IPS-18c (cell line): ENCODE measurements at regions not wholly inside any gene's neighbourhood (a gene's known extent, or its start where the extent isn't known, plus 50 kb on each side); places are given as distances from the start of the nearest gene placed in this dataset.

Experiments used
- H3K4me3 ChIP-seq: 2 replicates; pipeline ENCODE4 v1.7.0; 2013; ENCODE audit warnings: low read depth, mild to moderate bottlenecking, low read length, moderate library complexity; ENCODE audit not compliant: insufficient read depth
- H3K9me3 ChIP-seq: one replicate; pipeline ENCODE4 v1.6.1; 2013; ENCODE audit warnings: mild to moderate bottlenecking, low read length, moderate library complexity; ENCODE audit not compliant: control insufficient read depth, insufficient read depth

- Histone ChIP-seq H3K9me3 (peaks cover 5% of the 10 kb centered on the region), H3K4me3 (no peak overlapping the region)
These were observed 153.5 kb upstream of the IRX2 start for GRCh38 chr5:2904956-2905355.

GRCh38 chr5:2904399-2904798, 152.9 kb upstream of the IRX2 start:
- Histone ChIP-seq H3K9me3 (peaks cover 5% of the 10 kb centered on the region), H3K4me3 (no peak overlapping the region)

- Histone ChIP-seq H3K9me3 (peaks cover 5% of the 10 kb centered on the region), H3K4me3 (no peak overlapping the region)
These were observed 152.2 kb upstream of the IRX2 start for GRCh38 chr5:2903451-2904395.

GRCh38 chr5:2902742-2903297, 151.3 kb upstream of the IRX2 start:
- peaks cover 5% of the 10 kb centered on the region for H3K9me3 ChIP-seq
- no peak overlapping the region for H3K4me3 ChIP-seq

- H3K4me3 ChIP-seq: no peak overlapping the region
- H3K9me3 ChIP-seq: peaks cover 5% of the 10 kb centered on the region
These were observed 150.7 kb upstream of the IRX2 start for GRCh38 chr5:2902186-2902585.

GRCh38 chr5:2901511-2901910, 150.0 kb upstream of the IRX2 start:
- H3K9me3 ChIP-seq: peaks cover 5% of the 10 kb centered on the region
- H3K4me3 ChIP-seq: no peak overlapping the region

GRCh38 chr5:2901096-2901495, 149.6 kb upstream of the IRX2 start:
- Histone ChIP-seq H3K4me3 (no peak overlapping the region), H3K9me3 (peaks cover 5% of the 10 kb centered on the region)

GRCh38 chr5:2900360-2900759, 148.9 kb upstream of the IRX2 start:
- H3K4me3 ChIP-seq: no peak overlapping the region
- H3K9me3 ChIP-seq: peaks cover 5% of the 10 kb centered on the region

- Histone ChIP-seq H3K9me3 (peaks cover 5% of the 10 kb centered on the region), H3K4me3 (no peak overlapping the region)
These were observed 147.8 kb upstream of the IRX2 start for GRCh38 chr5:2899311-2899710.

- Histone ChIP-seq H3K9me3 (peaks cover 5% of the 10 kb centered on the region), H3K4me3 (no peak overlapping the region)
These were observed 147.2 kb upstream of the IRX2 start for GRCh38 chr5:2898661-2899060.

GRCh38 chr5:2897276-2897961, 145.9 kb upstream of the IRX2 start:
- peaks cover 2% of the 10 kb centered on the region for H3K9me3 ChIP-seq
- no peak overlapping the region for H3K4me3 ChIP-seq

GRCh38 chr5:2896371-2897275, 145.1 kb upstream of the IRX2 start:
- no peak overlapping the region for H3K4me3 ChIP-seq

GRCh38 chr5:2895876-2896275, 144.4 kb upstream of the IRX2 start:
- Histone ChIP-seq H3K9me3 (no peaks in the 10 kb centered on the region), H3K4me3 (no peak overlapping the region)

More at GRCh38 chr5:2896371-2897275, 145.1 kb upstream of the IRX2 start:
- peaks cover 2% of the 10 kb centered on the region for H3K9me3 ChIP-seq

GRCh38 chr5:2895196-2895595, 143.7 kb upstream of the IRX2 start:
- H3K9me3 ChIP-seq: no peaks in the 10 kb centered on the region
- H3K4me3 ChIP-seq: no peak overlapping the region

- no peaks in the 10 kb centered on the region for H3K9me3 ChIP-seq
- no peak overlapping the region for H3K4me3 ChIP-seq
These were observed 143.3 kb upstream of the IRX2 start for GRCh38 chr5:2894736-2895135.

- no peak overlapping the region for H3K4me3 ChIP-seq
- no peaks in the 10 kb centered on the region for H3K9me3 ChIP-seq
These were observed 142.8 kb upstream of the IRX2 start for GRCh38 chr5:2894316-2894715.

GRCh38 chr5:2892466-2893000, 141.1 kb upstream of the IRX2 start:
- Histone ChIP-seq H3K9me3 (no peaks in the 10 kb centered on the region), H3K4me3 (no peak overlapping the region)
